HG02610 (cell line): ENCODE measurements at regions not wholly inside any gene's neighbourhood (a gene's known extent, or its start where the extent isn't known, plus 50 kb on each side); places are given as distances from the start of the nearest gene placed in this dataset.
A peak's percentile ranks its signal among the peaks of the same experiment; 100 is the strongest.

Experiments
- ATAC-seq: cut with Tn5 transposase; IDR thresholded peaks from one replicate; pipeline ENCODE4 v1.9.1; 2021; ENCODE audit warnings: mild to moderate bottlenecking, moderate library complexity; ENCODE audit not compliant: unreplicated experiment

- ATAC-seq, result no peak
Observed at GRCh38 chr14:22419620-22420019, 169.4 kb downstream of the DAD1 start.

GRCh38 chr14:22418631-22419030, 170.4 kb downstream of the DAD1 start:
- ATAC-seq, result peak; percentile 66

DNA sequence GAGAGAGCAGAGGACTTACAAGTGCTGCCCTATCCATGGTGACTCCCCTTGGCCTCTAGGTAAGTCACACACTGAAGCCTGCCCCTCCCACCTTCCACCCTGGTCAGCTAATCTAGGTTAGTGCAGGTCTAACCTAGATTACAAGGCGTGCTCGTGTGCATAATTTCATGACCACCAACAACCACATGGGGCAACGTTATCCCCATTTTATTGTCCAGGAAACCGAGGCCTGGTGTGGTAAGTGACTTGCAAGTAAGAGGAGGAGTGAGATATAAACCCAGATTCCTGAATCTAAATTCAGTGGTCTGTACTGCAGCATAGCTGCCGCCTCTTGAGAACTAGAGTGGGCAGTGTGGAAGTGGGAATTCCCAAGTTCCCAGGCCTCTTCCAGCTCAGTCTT, 171.1 kb downstream of the DAD1 start:
- ATAC-seq, result no peak

DNA sequence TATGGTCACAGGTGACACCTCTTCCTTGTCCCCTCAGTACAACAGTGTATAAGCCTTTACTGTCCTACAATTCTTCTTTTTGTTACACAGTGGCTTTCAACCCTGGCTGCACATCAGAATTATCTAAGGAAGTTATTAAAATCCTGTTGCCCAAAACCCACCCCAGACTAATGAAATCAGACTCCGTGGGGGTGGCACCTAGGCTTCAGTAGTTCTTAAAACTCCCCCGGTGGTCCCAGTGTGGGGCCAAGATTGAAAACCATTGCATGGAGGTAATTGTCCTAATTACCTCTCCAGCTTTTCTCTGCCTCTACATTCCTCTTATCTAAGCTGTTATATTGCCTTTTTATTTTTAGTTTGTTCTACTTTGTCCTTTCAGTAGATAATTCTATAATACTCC, 172.8 kb downstream of the DAD1 start:
- ATAC-seq, result no peak

GRCh38 chr14:22415605-22415959, 173.4 kb downstream of the DAD1 start:
- no peak for ATAC-seq

GRCh38 chr14:22414876-22415604, 174.0 kb downstream of the DAD1 start:
- ATAC-seq, result no peak

DNA sequence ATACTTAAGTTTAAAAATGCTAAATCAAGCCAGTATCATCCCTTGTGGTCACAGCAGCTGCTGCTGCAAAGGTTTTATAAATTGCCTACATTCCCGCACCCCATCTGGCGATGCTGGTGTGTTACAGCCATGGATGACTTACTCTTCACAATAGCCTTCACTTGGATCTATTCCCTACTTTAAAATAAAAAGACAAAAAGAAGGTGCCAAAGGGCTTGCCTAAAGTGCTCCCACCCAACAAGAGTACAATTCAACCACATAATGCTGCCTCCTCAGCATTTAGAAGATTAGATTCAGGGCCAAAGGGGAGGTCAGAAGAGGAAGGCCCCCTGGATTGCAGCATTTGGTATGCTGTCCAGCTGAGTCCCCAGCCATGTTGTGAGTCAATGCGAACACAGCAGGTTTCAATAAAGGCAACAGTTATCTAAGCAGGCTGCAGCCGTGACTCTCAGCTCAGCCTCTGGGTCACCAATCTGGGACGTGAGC, 176.1 kb downstream of the DAD1 start:
- no peak for ATAC-seq

DNA sequence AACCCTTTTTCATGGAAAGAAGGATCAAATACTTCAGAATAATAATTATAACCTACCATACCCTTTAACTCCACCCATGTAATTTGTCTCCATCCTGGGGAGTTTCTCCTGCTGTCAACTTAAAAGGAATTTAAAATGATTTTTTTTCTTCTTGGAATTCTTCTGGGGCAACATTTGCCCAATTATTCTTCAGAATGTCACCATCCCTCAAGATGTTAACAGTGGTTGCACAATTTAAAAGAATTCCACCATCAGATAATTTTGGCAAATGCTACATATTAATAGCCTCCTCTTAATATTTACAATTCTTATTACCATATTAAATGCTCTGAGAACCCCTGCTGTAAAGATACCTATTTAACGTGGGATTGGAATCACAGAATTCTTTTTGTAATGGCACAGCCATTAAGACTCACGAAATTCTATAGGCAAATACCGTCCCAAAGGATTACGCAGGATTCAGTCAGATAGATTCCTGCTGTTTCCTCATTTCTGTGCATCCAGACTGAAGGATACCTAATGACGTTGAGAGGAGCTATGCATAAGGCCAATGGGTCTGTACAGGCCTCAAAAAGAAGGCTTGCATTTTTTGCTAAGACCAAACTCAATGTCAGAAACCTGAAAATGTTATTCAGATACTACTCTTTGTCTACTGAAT, 177.5 kb downstream of the DAD1 start:
- no peak for ATAC-seq

GRCh38 chr14:22410497-22410896, 178.5 kb downstream of the DAD1 start:
- no peak for ATAC-seq

DNA sequence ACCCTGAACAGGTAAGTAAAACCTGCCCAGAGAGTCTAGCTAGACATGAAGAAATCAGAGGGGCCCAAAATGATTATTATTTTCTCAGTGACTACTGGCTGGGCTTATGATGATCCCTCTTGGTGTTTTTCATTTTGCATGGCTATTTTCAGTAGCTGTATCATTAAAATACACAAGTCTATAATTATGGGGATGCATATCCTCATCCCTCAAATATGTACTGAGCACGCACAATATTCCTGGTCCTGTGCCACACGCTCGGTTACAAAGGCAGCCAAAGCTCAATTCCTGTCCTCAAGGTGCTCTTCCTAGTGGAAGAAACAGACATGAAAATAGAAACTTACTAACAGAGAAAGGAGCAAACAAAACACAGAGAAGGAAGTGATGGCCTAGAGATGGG, 180.0 kb downstream of the DAD1 start:
- no peak for ATAC-seq

- ATAC-seq, result no peak
Observed at GRCh38 chr14:22408547-22408946, 180.5 kb downstream of the DAD1 start.

DNA sequence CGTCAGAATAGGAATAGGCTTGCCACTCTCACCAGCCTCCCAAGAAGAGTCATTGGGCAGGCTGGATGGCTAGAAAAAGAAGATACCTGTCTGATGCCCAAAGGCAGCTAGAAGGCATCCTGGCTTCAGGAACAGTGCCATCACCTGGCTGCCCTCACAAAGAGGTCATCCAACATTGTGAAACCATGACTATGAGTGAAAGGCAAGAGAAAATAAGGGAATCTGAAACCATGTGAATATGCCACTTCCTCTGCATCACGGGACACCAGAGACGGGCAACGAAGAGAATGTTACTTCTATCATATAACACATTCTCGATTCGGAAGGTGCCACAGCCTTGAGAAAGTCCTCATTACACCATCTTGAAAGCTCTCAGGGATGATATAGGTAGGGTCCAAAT, 182.0 kb downstream of the DAD1 start:
- ATAC-seq, result no peak

GRCh38 chr14:22405201-22405600, 183.8 kb downstream of the DAD1 start:
- ATAC-seq, result no peak

DNA sequence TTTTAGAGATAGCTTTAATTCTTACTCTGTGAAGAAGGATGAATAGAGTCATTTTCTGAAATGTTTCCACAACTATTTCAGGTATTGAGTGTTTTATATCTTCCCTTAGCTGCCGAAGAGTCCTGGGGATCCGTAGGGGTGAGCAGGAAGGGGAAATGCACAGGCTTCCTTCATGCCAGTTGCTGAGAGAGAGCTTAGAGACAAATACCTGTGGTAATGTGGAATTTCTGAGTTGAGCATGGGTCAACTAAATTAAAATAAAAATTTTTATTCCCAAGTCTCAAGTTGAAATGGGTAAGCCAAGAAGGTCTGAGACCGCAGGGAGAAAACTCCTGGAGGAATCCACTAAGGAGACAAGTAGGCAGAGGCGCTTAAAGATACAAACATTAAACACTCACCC, 185.7 kb downstream of the DAD1 start:
- ATAC-seq, result no peak

DNA sequence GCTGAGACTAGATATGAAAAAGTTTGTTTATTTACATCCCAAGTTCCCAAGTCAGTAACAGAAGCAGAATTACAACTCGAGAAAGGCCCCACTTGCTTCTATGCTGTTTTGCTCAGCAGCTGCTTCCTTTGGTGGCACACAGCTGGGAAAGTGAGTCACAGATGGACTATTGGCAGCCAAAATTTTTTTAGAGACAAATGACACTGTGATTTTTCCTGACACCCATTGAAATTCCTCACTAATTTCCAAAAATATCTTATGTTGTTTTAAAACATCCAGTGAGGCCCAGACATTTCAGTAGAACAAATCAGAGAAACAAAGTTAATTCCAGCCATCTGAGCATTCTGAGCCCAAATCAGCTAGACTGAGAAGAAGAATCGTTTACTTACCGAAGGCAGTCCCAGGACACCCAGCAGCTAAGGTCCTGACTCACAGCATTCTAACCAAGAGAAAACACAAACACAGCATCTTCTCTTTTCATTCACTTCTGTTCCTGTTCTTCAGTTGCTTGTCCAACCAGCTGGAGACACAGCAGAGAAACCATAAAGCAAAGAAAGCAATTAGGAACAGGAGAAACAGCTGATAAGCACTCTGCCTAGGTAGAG, 188.3 kb downstream of the DAD1 start:
- ATAC-seq, result no peak

- no peak for ATAC-seq
Observed at GRCh38 chr14:22399776-22400175, 189.2 kb downstream of the DAD1 start.

DNA sequence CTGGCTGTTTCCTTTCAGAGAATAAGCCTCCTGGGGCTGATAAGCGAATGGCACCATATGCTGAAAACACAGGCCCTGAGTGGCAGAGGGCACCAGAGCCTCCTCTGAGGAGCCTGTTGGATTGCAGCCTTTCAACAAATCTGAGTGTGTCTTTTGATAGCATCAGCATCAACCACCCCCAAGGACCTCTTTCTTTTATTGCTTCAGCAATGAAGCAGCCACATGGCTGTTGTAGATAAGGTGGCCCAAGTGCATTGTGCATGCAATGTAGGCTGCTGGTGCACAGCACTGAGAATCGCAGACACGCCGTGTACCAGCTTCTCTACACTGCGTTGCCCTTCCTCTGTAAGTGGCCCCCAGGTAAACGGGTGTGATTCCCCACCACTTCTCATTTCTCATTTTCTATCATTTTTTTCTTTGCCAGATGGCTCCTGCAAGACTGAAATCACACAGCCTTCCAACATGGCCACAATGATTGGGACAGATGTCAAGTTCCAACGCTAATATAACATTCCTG, 191.7 kb downstream of the DAD1 start:
- no peak for ATAC-seq

DNA sequence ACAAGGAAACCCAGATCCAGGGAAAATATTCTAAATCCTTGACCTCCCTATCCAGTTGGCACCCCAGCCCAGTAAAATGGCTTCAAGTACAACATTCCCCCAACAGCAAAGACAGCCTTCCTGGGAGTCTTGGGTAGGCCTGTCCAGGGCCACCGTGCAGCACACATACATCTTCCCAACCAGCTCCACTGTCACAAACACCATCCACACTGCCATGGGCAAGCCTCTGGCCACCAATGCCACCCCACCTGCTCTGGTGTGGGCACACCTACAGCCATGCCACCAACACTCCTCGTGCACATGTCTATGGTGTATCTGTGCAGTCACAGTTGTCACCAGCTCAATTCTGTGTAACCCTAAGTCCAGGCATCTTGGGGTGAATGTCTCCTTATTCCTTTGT, 193.2 kb downstream of the DAD1 start:
- no peak for ATAC-seq

- no peak for ATAC-seq
Observed at GRCh38 chr14:22394616-22395015, 194.4 kb downstream of the DAD1 start.

GRCh38 chr14:22393796-22394195, 195.2 kb downstream of the DAD1 start:
- ATAC-seq, result no peak

DNA sequence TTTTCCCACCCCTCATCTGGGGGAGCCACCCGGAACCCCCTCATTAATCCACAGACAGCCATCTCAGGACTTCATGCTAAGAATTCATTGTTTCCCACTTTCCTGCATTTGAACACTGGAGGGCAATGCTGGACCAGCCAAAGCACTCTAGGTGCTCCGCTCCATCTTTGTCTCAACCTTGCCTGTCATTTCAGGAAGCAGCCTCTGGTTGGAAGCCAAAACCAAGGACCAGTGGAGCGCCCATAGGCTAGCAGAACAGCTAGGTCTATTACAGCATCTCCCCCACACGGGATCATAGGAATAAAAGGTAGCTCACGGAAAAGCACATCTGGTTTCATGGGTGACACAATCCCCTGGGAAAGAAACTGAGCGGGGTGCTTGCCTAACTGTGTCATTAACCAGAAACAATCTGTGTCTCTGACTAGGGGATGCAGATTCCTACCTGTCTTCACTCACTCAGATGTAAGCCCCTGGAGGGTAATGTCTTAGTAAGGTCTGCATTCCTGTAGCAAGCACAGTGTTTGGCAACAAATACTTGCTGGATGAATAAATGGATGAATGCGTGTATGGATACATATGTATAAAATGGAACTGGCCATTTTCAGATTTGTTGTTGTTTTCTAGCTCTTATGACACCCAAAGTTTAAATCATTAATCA, 197.0 kb downstream of the DAD1 start:
- ATAC-seq, result peak; percentile 39
